ENCODE measurements at regions not wholly inside any gene's neighbourhood (a gene's known extent, or its start where the extent isn't known, plus 50 kb on each side); places are given as distances from the start of the nearest gene placed in this dataset.

DNA sequence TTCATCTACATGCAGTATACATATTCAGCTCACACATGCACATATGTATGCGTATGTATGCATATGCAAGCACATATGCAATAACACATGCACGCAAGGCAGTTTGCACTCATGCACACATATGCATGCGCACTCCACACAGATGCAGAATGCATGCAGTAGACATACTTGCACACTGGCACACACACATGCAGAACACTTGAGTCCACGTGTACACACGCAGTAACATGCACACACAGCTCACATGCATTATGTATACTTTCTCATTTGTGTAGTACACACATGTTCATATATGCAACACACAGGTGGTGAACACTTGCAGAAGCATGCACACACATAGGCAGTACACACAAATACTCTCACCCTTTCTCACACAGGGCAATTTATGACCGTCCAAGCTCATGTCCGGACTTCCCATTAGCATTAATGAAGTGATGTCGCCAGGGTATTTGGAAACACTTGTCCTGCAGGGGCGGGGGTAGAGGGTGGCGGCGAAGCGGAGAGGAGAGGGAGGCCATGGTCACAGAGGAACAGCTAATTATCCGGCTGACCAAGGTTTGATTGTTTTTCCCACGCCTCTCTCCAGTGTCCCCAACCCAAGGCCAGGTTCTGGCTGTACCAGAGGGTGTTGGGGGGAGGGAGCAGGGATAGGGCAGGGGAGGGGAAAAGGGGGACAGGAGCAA lies 91.3 kb downstream of the VEGFA start:
- DNase-seq = no peak

DNA sequence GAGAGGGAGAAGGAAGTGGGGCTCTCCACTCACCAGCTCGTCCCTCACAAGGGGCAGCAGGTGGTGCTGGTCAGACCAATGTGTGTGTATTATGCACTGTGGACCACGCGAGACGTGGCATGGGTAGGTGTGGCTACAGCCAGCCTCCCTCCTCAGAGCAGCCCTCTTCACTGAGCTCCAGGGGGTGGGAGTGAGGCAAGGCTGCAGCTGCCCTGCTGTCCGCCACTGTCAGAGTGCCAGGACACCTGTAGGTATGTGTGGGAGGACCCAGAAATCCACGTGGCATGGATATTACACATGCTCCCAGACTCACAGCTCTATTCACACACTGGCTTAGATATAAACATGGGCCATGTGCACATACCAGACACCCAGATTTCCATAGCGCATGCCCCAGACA lies 90.3 kb downstream of the VEGFA start:
- DNase-seq = no peak

- DNase-seq = no peak
Measured at GRCh38 chr6:43859213-43859612, 89.2 kb downstream of the VEGFA start.

DNA sequence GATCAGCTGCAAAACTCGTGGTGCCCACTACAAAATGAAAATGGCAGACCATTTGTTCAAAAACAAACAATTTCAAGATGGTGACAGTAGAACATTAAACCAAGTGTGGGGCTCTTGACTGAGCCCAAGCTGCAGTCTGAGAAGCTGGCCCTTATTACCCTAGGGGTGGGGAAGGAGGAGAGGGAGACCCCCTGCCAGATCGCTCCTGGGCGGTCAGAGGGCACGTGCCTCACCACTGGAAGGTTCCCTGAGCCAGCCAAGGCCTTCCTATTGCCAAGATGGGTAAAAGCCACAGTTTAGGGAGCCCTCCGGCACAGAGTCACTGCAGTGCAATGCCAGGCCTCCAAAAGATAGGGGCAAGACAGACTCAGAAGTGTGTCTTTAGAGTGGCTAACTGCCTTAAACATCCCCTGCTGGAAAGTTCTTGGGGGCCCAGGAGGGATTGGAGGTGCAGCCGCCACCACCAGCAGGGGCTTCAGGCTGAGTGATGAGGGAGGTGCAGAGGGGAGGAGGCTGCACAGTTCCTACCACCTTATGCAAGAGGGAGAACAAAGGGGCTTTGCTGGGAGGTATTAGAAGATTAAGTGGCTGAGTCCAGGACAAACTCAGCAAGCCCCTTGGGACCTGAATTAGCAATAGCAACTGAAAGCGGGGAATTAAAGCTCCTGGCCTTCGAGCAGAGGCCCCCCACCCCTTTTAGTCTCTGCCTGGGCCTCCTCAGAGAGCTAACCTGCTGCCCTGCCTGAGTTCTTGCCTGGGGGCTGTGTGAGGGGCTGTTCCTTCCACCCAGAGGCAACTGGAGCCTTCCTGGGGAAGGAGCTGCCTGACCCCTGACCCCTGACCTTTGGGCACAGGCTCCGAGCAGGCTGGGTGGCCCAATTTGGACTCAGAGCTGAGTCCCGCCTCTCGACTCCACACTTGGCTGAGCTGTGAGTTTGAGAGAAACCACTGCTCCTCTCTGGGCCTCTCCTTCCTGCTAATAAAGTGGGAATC lies 88.4 kb downstream of the VEGFA start:
- DNase-seq = no peak

GRCh38 chr6:43856005-43856765 lies 86.2 kb downstream of the VEGFA start:
- DNase-seq = no peak

DNA sequence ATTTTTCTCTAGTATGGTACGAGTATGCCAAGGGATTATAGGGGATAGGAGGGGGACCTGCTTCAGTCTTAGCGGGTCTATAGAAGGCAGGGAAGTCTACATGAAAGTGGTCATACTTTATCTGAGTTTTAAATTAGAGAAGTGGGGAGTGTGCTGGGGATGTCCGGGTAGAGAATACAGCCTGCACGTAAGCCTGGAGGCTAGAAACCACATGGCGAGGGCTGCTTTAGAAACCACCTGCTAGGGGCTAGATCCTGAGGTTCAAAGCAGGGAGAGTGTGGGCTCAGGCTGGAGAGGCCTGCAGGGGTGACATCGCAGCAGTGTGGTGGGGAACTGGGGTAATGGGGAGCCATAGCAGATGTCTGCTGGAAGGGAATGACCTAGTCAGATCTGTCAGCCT lies 85.2 kb downstream of the VEGFA start:
- DNase-seq = no peak

- no peak for DNase-seq
Measured at GRCh38 chr6:43853066-43853650, 83.1 kb downstream of the VEGFA start.

DNA sequence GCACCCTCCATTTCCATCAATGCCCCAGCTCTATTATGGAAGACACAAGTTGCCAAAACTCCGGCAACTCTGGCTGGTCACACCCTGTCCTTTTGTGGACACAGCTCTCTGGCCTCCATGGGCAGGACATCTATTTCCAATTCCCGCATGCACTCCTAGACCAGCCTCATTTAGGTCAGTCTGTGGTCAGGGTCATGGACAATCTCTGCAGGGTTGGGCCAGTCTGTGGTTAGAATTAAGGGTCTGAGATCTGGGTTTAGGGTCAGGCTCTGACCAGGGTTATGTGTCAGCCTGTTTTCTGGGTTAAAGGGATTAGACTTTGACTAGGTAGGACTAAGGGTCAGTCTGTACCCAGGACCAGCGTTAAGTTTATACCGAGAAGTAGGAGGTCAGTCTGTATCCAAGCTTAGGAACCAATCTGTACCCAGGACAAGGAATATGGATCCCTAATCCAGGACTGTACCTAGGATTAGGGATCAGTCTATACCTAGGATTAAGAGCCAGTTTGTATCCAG lies 82.4 kb downstream of the VEGFA start:
- DNase-seq = no peak

GRCh38 chr6:43851204-43851865 lies 81.3 kb downstream of the VEGFA start:
- no peak for DNase-seq

DNA sequence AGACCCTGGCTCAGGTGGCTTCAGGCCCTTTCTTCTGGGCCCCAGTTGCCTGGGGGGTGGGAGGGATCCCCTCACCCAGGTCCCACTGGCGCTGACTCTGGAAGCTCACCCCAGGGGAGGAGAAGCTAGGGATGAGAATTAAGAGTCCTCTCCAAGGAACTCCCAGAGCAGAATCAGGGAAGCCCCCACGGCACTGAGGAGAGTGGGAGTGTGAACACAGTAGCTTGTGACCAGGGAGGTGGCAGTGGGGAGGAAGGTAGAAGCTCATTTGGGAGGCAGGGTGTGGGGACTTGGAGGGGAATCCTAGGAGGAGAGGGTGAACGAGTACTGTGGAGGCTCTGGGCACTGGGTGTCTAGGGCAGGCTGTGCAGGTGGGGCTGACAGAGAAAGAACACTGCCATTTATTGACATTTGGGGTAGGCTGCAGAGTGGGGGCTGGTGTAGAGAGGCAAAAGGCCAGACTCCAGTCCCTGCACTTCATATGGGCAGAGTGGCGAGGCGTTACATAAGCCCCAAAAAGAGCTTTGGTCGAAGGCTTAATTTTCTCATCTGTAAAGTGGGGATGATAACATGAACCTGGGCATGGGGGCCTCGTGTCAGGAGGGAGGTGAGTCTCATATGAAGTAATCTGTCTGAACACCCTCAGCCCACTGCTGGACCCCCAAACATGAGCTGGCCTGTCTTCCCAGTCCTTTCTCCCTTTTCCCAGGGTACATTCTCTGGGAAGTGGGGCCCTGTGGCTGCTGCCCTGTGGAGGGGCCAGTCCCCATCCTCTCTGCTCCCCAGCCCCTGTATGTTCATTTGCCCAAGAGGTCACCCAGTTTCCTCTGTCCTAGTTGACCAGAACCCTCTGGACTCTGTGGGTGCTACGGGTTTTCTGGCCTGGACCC lies 80.5 kb downstream of the VEGFA start:
- DNase-seq = no peak

DNA sequence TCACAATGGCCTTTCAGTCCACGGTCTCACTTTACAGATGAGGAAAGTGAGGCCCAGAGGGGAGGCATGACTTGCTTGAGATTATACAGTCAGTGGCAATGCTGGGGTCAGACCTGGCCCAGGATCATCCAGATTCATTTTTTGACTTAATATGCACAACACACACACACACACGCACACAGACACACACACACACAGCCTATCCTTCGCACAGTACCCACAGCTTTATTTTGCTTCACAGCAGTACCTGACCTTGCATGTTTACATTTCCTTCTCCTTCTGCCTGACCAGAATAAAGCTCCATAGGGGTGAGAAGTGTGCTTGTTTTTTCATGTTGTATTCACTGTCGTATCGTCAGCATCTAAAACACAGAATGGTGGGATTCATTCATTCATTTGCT lies 79.8 kb downstream of the VEGFA start:
- DNase-seq = no peak

- no peak for DNase-seq
Measured at GRCh38 chr6:43848671-43849391, 78.8 kb downstream of the VEGFA start.

DNA sequence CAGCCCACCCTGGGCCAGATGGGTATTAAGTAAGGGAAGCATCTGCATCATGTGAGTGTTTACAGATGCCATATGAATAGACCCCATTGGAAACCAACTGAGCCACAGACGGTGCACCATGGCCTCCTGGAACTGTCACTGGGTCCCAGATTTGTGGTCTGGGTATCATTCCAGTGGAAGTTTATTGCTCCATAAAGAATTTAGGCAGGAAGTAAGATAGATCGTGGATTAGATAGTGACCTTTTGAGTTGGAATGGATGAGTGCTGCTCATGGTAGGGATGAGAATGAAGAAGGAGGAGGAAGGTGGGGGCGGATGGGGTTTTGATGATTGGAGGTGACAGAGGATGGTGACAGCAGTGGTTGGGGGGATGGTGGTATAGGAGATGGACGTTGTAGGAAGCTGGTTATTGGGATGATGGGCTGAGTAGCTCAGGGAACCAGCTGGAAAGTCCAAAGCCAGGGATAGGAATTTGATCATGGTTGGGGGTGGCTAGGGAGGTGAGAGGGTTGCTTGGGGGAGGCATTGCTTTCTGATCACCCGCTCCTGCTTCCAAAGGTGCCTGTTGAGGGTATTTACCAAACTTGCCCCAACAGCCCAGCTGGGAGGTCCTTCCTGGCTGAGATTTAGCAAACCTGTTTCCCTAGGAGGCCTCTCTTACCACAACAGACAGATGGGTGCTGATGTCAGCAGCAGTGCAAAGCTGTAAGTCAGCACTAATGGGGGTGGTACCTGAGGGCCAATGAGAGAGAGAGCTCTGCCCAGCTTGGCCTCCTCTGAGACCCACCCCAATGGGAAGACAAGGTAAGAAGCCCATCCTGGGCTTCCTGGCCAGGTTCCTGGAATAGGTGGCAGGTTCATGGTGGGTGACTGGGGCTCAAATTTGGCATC lies 78.0 kb downstream of the VEGFA start:
- DNase-seq = no peak

GRCh38 chr6:43846556-43846955 lies 76.5 kb downstream of the VEGFA start:
- no peak for DNase-seq

GRCh38 chr6:43845646-43846045 lies 75.6 kb downstream of the VEGFA start:
- DNase-seq = no peak

DNA sequence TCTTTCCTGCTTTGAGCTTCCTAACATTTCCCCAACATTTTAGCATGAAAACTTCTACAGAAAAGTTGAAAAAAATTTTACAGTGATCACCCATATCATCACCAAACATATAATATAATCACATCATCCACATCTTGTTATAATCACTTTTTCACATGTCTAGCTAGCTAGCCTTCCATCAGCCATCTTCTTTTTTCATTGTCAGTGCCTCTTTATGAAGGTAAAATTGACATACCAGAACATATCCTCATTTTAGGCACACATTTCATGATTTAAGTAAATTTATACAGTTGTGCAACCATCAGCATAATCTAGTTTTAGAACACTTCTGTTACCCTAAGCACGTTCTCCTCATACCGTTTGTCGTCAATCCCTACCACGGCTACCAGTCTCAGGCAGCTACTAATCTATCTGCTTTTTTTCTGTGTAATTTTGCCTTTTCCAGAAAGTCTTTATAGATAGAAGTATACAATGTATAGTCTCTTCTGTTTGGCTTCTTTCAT lies 73.7 kb downstream of the VEGFA start:
- DNase-seq = no peak

GRCh38 chr6:43843097-43843645 lies 73.2 kb downstream of the VEGFA start:
- DNase-seq = no peak

- no peak for DNase-seq
Measured at GRCh38 chr6:43842231-43842794, 72.3 kb downstream of the VEGFA start.

Measured in NK-92 treated with Interleukin-12 subunit alpha and Interleukin-12 subunit beta, amount 100 ng/mL, for 24 hours (cell line).